ENCODE measurements at regions not wholly inside any gene's neighbourhood (a gene's known extent, or its start where the extent isn't known, plus 50 kb on each side); places are given as distances from the start of the nearest gene placed in this dataset.

- TF ChIP-seq CTCF (IDR thresholded peaks at IDR 0.05) = no peak
- no peak for TF ChIP-seq POLR2A (IDR thresholded peaks at IDR 0.05)
Measured at GRCh38 chr2:220476877-220477276, 849.4 kb downstream of the SLC4A3 start.

GRCh38 chr2:220478305-220479058, 851.1 kb downstream of the SLC4A3 start:
- H3K4me3 ChIP-seq = no peak overlapping the region
- no peaks in the 10 kb centered on the region for H3K36me3 ChIP-seq (replicated peaks in 1 of 2; ENCODE audit: insufficient read depth in 1 of 2, low read depth in 2 of 2)
- TF ChIP-seq POLR2A (IDR thresholded peaks at IDR 0.05) = no peak
- no peak for TF ChIP-seq CTCF (IDR thresholded peaks at IDR 0.05)
- H3K9me3 ChIP-seq = no peaks in the 10 kb centered on the region
- intact Hi-C loops (cut with DNase I) = no loop called here
- 22 to 30% methylated on average over 4 of the region's 4 CpGs for WGBS, 2 donors
- peaks cover 6% of the 10 kb centered on the region for H3K4me1 ChIP-seq
- DNase-seq (no peak), ATAC-seq (no peak)
- H3K27me3 ChIP-seq = no peaks in the 10 kb centered on the region
- no peak overlapping the region for H3K27ac ChIP-seq

More at GRCh38 chr2:220476877-220477276, 849.4 kb downstream of the SLC4A3 start:
- Histone ChIP-seq H3K4me3 (no peak overlapping the region), H3K36me3 (replicated peaks in 1 of 2; ENCODE audit: insufficient read depth in 1 of 2, low read depth in 2 of 2) (no peaks in the 10 kb centered on the region), H3K27ac (no peak overlapping the region), H3K4me1 (peaks cover 6% of the 10 kb centered on the region), H3K9me3 (no peaks in the 10 kb centered on the region), H3K27me3 (no peaks in the 10 kb centered on the region)
- WGBS, 2 donors = 79% methylated on average over 4 of the region's 4 CpGs
- intact Hi-C loops (cut with DNase I) = no loop called here
- no peak for ATAC-seq
- no peak for DNase-seq

- no peak for DNase-seq
- Histone ChIP-seq H3K27me3 (no peaks in the 10 kb centered on the region), H3K4me3 (no peak overlapping the region), H3K4me1 (peaks cover 6% of the 10 kb centered on the region), H3K9me3 (no peaks in the 10 kb centered on the region), H3K36me3 (replicated peaks in 1 of 2; ENCODE audit: insufficient read depth in 1 of 2, low read depth in 2 of 2) (no peaks in the 10 kb centered on the region), H3K27ac (no peak overlapping the region)
- no peak for ATAC-seq
- TF ChIP-seq POLR2A (IDR thresholded peaks at IDR 0.05) (no peak), CTCF (IDR thresholded peaks at IDR 0.05) (no peak)
- 64 to 83% methylated on average over 3 of the region's 3 CpGs for WGBS, 2 donors
- intact Hi-C loops (cut with DNase I) = no loop called here
Measured at GRCh38 chr2:220482716-220483115, 855.3 kb downstream of the SLC4A3 start.

- ATAC-seq (no peak), DNase-seq (no peak)
- Histone ChIP-seq H3K27ac (no peak overlapping the region), H3K9me3 (no peaks in the 10 kb centered on the region), H3K4me3 (no peak overlapping the region), H3K4me1 (no peaks in the 10 kb centered on the region), H3K27me3 (no peaks in the 10 kb centered on the region), H3K36me3 (replicated peaks in 1 of 2; ENCODE audit: insufficient read depth in 1 of 2, low read depth in 2 of 2) (no peaks in the 10 kb centered on the region)
- intact Hi-C loops (cut with DNase I) = no loop called here
- TF ChIP-seq POLR2A (IDR thresholded peaks at IDR 0.05) (no peak), CTCF (IDR thresholded peaks at IDR 0.05) (no peak)
Measured at GRCh38 chr2:220489121-220489520, 861.7 kb downstream of the SLC4A3 start.

GRCh38 chr2:220491670-220492069, 864.2 kb downstream of the SLC4A3 start:
- no peak for DNase-seq
- Histone ChIP-seq H3K27me3 (no peaks in the 10 kb centered on the region), H3K9me3 (no peaks in the 10 kb centered on the region), H3K4me1 (no peaks in the 10 kb centered on the region), H3K4me3 (no peak overlapping the region), H3K27ac (no peak overlapping the region), H3K36me3 (replicated peaks in 1 of 2; ENCODE audit: insufficient read depth in 1 of 2, low read depth in 2 of 2) (no peaks in the 10 kb centered on the region)
- WGBS, 2 donors = 78 to 80% methylated on average over 4 of the region's 4 CpGs
- intact Hi-C loops (cut with DNase I) = no loop called here
- no peak for ATAC-seq
- TF ChIP-seq POLR2A (IDR thresholded peaks at IDR 0.05) = no peak
- no peak for TF ChIP-seq CTCF (IDR thresholded peaks at IDR 0.05)

Data from body of pancreas (tissue), 4 donors.